Cardiac muscle cell (in vitro differentiated cells and primary cell): ENCODE measurements at regions not wholly inside any gene's neighbourhood (a gene's known extent, or its start where the extent isn't known, plus 50 kb on each side); places are given as distances from the start of the nearest gene placed in this dataset.

Experiments used
- DNase-seq, 2 donors: peaks; one replicate each; pipeline versions ENCODE4 v3.0.0 to v3.0.0-alpha.2; 2010 to 2017; ENCODE audit warnings: low read depth in 1 of 2, low spot score in 1 of 2
- H3K27ac ChIP-seq: fragments of 200-600 bp; sonication (generic); 2 replicates; pipeline ENCODE4 v1.5.1; 2016
- H3K27me3 ChIP-seq: fragments of 200-600 bp; sonication (generic); 2 replicates; pipeline ENCODE4 v1.6.0; 2016; ENCODE audit warnings: control low read depth
- H3K36me3 ChIP-seq: fragments of 200-600 bp; sonication (generic); 2 replicates; pipeline ENCODE4 v1.5.1; 2016; ENCODE audit warnings: control low read depth
- H3K4me1 ChIP-seq: fragments of 200-600 bp; sonication (generic); 2 replicates; pipeline ENCODE4 v1.8.1; 2017; ENCODE audit warnings: low read depth, mild to moderate bottlenecking, mixed run types
- H3K4me3 ChIP-seq: fragments of 200-600 bp; sonication (generic); 2 replicates; pipeline ENCODE4 v1.5.1; 2016; ENCODE audit warnings: mild to moderate bottlenecking
- H3K9me3 ChIP-seq: fragments of 200-600 bp; sonication (generic); 2 replicates; pipeline ENCODE4 v1.5.1; 2017; ENCODE audit warnings: low read depth, mild to moderate bottlenecking, control low read depth
- CTCF ChIP-seq: IDR thresholded peaks from 2 replicates; pipeline ENCODE4 v1.5.1; 2012; ENCODE audit warnings: low read depth, mild to moderate bottlenecking, low read length

- H3K9me3 ChIP-seq, result no peaks in the 10 kb centered on the region
- no peak overlapping the region for H3K4me3 ChIP-seq
- H3K27ac ChIP-seq, result no peak overlapping the region
- H3K27me3 ChIP-seq, result no peaks in the 10 kb centered on the region
- no peaks in the 10 kb centered on the region for H3K4me1 ChIP-seq
- H3K36me3 ChIP-seq, result no peaks in the 10 kb centered on the region
- no peak for DNase-seq
- no peak for TF ChIP-seq CTCF
Observed at GRCh38 chr4:134677209-134677814, 475.7 kb upstream of the PABPC4L start.

- no peaks in the 10 kb centered on the region for H3K36me3 ChIP-seq
- TF ChIP-seq CTCF, result no peak
- no peaks in the 10 kb centered on the region for H3K4me1 ChIP-seq
- no peak overlapping the region for H3K27ac ChIP-seq
- no peaks in the 10 kb centered on the region for H3K9me3 ChIP-seq
- no peak overlapping the region for H3K4me3 ChIP-seq
- H3K27me3 ChIP-seq, result no peaks in the 10 kb centered on the region
- no peak for DNase-seq
Observed at GRCh38 chr4:134668237-134668636, 466.6 kb upstream of the PABPC4L start.

DNA sequence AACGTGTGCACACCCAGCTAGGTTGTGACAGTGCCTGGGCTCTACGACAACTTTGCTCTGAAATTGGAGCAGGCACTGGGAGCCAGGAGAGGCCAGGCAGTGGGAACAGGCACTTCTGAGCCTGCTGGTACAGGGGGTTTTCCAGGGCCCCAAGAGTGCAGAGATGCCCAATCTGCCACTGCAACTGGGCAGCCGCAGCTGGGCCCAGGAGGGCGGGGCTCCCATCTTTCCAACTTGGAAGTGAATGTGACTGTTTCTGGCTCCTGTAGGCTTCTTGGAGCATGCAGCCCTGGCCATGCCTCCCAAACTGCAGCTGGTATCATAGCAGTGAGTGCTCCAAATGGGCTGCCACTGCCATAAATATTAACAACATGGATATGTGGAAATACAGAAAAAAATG, 465.1 kb upstream of the PABPC4L start:
- Histone ChIP-seq H3K9me3 (no peaks in the 10 kb centered on the region), H3K36me3 (no peaks in the 10 kb centered on the region), H3K27ac (no peak overlapping the region), H3K4me3 (no peak overlapping the region), H3K27me3 (no peaks in the 10 kb centered on the region), H3K4me1 (no peaks in the 10 kb centered on the region)
- DNase-seq, result no peak
- no peak for TF ChIP-seq CTCF

DNA sequence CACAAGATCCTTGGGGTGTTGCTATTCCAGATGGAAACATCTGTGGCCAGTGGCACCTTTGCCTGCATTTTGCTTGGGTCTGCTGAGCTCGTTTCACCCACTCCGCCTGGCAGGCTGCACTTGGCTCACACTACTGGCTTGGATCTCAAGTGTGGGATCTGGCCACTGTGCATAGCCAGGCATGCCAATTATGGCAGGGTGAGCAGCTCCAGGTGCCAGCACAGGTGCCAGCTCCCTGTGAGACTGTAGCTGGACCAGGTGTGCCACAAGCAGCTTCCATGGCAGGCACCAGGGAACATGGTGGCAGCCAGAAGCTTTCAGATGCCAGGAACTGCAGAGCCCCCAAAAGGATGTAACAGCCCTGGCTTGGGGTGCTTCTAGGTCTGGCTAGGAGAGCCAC, 463.8 kb upstream of the PABPC4L start:
- Histone ChIP-seq H3K4me3 (no peak overlapping the region), H3K36me3 (no peaks in the 10 kb centered on the region), H3K27me3 (no peaks in the 10 kb centered on the region), H3K9me3 (no peaks in the 10 kb centered on the region), H3K4me1 (no peaks in the 10 kb centered on the region), H3K27ac (no peak overlapping the region)
- no peak for DNase-seq
- no peak for TF ChIP-seq CTCF

GRCh38 chr4:134663742-134664141, 462.2 kb upstream of the PABPC4L start:
- Histone ChIP-seq H3K36me3 (no peaks in the 10 kb centered on the region), H3K4me1 (no peaks in the 10 kb centered on the region), H3K4me3 (no peak overlapping the region), H3K27me3 (no peaks in the 10 kb centered on the region), H3K9me3 (no peaks in the 10 kb centered on the region), H3K27ac (no peak overlapping the region)
- DNase-seq, result no peak
- TF ChIP-seq CTCF, result no peak

DNA sequence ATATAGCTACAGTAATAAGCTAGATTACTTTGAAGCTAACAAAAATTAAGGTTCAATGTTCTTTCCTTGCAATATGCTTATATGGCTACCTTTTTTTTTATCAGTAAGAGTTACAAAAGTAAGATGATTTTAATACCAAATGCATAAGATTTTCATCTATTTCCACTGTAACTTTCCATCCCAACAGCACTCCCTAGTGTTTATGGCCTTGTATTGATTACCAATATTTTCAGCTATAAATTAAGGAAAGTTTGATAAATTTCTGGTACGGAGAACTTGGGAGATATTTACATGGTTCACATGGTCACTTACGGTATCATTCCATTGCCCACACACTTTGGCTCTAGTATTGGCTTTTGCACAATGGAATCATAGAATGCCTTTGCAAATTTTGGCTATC, 448.9 kb upstream of the PABPC4L start:
- DNase-seq, result no peak
- no peaks in the 10 kb centered on the region for H3K9me3 ChIP-seq
- H3K4me3 ChIP-seq, result no peak overlapping the region
- no peaks in the 10 kb centered on the region for H3K36me3 ChIP-seq
- no peak overlapping the region for H3K27ac ChIP-seq
- H3K4me1 ChIP-seq, result no peaks in the 10 kb centered on the region
- TF ChIP-seq CTCF, result no peak
- H3K27me3 ChIP-seq, result no peaks in the 10 kb centered on the region
